Muscle layer of duodenum (tissue), 2 donors: ENCODE measurements at regions not wholly inside any gene's neighbourhood (a gene's known extent, or its start where the extent isn't known, plus 50 kb on each side); places are given as distances from the start of the nearest gene placed in this dataset.

Experiments used
- H3K27ac ChIP-seq: one replicate; pipeline ENCODE4 v1.7.0; 2013; ENCODE audit warnings: mild to moderate bottlenecking, low read length
- H3K27me3 ChIP-seq: one replicate; pipeline ENCODE4 v1.7.0; 2013; ENCODE audit warnings: low read depth, mild to moderate bottlenecking, control low read depth, low read length
- H3K36me3 ChIP-seq, 2 donors: one replicate each; pipeline ENCODE4 v1.7.0; 2013; ENCODE audit warnings: low read length in 2 of 2, control low read depth in 1 of 2, mild to moderate bottlenecking in 1 of 2; ENCODE audit not compliant: insufficient read depth in 2 of 2, control insufficient read depth in 1 of 2
- H3K4me1 ChIP-seq, 2 donors: one replicate each; pipeline ENCODE4 v1.7.0; 2013; ENCODE audit warnings: low read length in 2 of 2, mild to moderate bottlenecking in 2 of 2, control low read depth in 1 of 2, moderate library complexity in 1 of 2; ENCODE audit not compliant: insufficient read depth in 2 of 2, control insufficient read depth in 1 of 2
- H3K4me3 ChIP-seq, 2 donors: one replicate each; pipeline ENCODE4 v1.7.0; 2013; ENCODE audit warnings: low read length in 2 of 2, low read depth in 1 of 2, mild to moderate bottlenecking in 1 of 2
- H3K9me3 ChIP-seq, 2 donors: one replicate each; pipeline ENCODE4 v1.7.0; 2013; ENCODE audit warnings: low read length in 2 of 2, control low read depth in 1 of 2, mild to moderate bottlenecking in 1 of 2; ENCODE audit not compliant: control insufficient read depth in 1 of 2
- donor health status: healthy.

GRCh38 chr16:73669535-73670274, 621.8 kb upstream of the ZFHX3 start:
- H3K4me1 ChIP-seq: no peaks in the 10 kb centered on the region
- no peak overlapping the region for H3K27ac ChIP-seq
- no peaks in the 10 kb centered on the region for H3K36me3 ChIP-seq
- H3K9me3 ChIP-seq: no peaks in the 10 kb centered on the region
- no peaks in the 10 kb centered on the region for H3K27me3 ChIP-seq
- no peak overlapping the region for H3K4me3 ChIP-seq

GRCh38 chr16:73663720-73664119, 615.8 kb upstream of the ZFHX3 start:
- Histone ChIP-seq H3K4me1 (no peaks in the 10 kb centered on the region), H3K36me3 (no peaks in the 10 kb centered on the region), H3K9me3 (no peaks in the 10 kb centered on the region), H3K27ac (no peak overlapping the region), H3K27me3 (no peaks in the 10 kb centered on the region), H3K4me3 (no peak overlapping the region)

GRCh38 chr16:73636196-73636595, 588.3 kb upstream of the ZFHX3 start:
- H3K9me3 ChIP-seq: no peaks in the 10 kb centered on the region

GRCh38 chr16:73629011-73629410, 581.1 kb upstream of the ZFHX3 start:
- H3K27me3 ChIP-seq: no peaks in the 10 kb centered on the region
- H3K4me1 ChIP-seq: no peaks in the 10 kb centered on the region
- no peaks in the 10 kb centered on the region for H3K36me3 ChIP-seq
- no peaks in the 10 kb centered on the region for H3K9me3 ChIP-seq
- no peak overlapping the region for H3K4me3 ChIP-seq
- H3K27ac ChIP-seq: no peak overlapping the region

More at GRCh38 chr16:73636196-73636595, 588.3 kb upstream of the ZFHX3 start:
- H3K4me3 ChIP-seq: no peak overlapping the region
- H3K4me1 ChIP-seq: no peaks in the 10 kb centered on the region
- no peaks in the 10 kb centered on the region for H3K36me3 ChIP-seq
- no peaks in the 10 kb centered on the region for H3K27me3 ChIP-seq
- H3K27ac ChIP-seq: no peak overlapping the region

- Histone ChIP-seq H3K27ac (no peak overlapping the region), H3K9me3 (no peaks in the 10 kb centered on the region), H3K4me3 (no peak overlapping the region), H3K36me3 (no peaks in the 10 kb centered on the region), H3K4me1 (no peaks in the 10 kb centered on the region), H3K27me3 (no peaks in the 10 kb centered on the region)
Observed at GRCh38 chr16:73617738-73618137, 569.8 kb upstream of the ZFHX3 start.

- Histone ChIP-seq H3K4me1 (no peaks in the 10 kb centered on the region), H3K27ac (no peak overlapping the region), H3K27me3 (no peaks in the 10 kb centered on the region), H3K9me3 (no peaks in the 10 kb centered on the region), H3K36me3 (no peaks in the 10 kb centered on the region), H3K4me3 (no peak overlapping the region)
Observed at GRCh38 chr16:73616770-73617169, 568.8 kb upstream of the ZFHX3 start.

GRCh38 chr16:73616166-73616753, 568.3 kb upstream of the ZFHX3 start:
- H3K27ac ChIP-seq: no peak overlapping the region
- no peaks in the 10 kb centered on the region for H3K27me3 ChIP-seq
- no peak overlapping the region for H3K4me3 ChIP-seq

GRCh38 chr16:73615071-73615940, 567.4 kb upstream of the ZFHX3 start:
- Histone ChIP-seq H3K4me3 (no peak overlapping the region), H3K27ac (no peak overlapping the region), H3K9me3 (no peaks in the 10 kb centered on the region), H3K36me3 (no peaks in the 10 kb centered on the region), H3K27me3 (no peaks in the 10 kb centered on the region), H3K4me1 (no peaks in the 10 kb centered on the region)

More at GRCh38 chr16:73616166-73616753, 568.3 kb upstream of the ZFHX3 start:
- Histone ChIP-seq H3K9me3 (no peaks in the 10 kb centered on the region), H3K36me3 (no peaks in the 10 kb centered on the region), H3K4me1 (no peaks in the 10 kb centered on the region)

GRCh38 chr16:73614131-73614530, 566.2 kb upstream of the ZFHX3 start:
- no peaks in the 10 kb centered on the region for H3K4me1 ChIP-seq
- no peaks in the 10 kb centered on the region for H3K9me3 ChIP-seq
- no peaks in the 10 kb centered on the region for H3K36me3 ChIP-seq
- no peaks in the 10 kb centered on the region for H3K27me3 ChIP-seq
- no peak overlapping the region for H3K27ac ChIP-seq
- no peak overlapping the region for H3K4me3 ChIP-seq

GRCh38 chr16:73610605-73611156, 562.8 kb upstream of the ZFHX3 start:
- Histone ChIP-seq H3K9me3 (no peaks in the 10 kb centered on the region), H3K4me1 (no peaks in the 10 kb centered on the region), H3K27me3 (peaks cover 3% of the 10 kb centered on the region), H3K4me3 (no peak overlapping the region), H3K27ac (no peak overlapping the region), H3K36me3 (no peaks in the 10 kb centered on the region)

- no peaks in the 10 kb centered on the region for H3K36me3 ChIP-seq
- no peaks in the 10 kb centered on the region for H3K4me1 ChIP-seq
- no peaks in the 10 kb centered on the region for H3K9me3 ChIP-seq
- peaks cover 3% of the 10 kb centered on the region for H3K27me3 ChIP-seq
- H3K27ac ChIP-seq: no peak overlapping the region
- no peak overlapping the region for H3K4me3 ChIP-seq
Observed at GRCh38 chr16:73610160-73610559, 562.2 kb upstream of the ZFHX3 start.
